Activated CD4-positive, alpha-beta T cell treated with anti-CD3 and anti-CD28 coated beads for 24 hours (primary cell): ENCODE measurements at regions not wholly inside any gene's neighbourhood (a gene's known extent, or its start where the extent isn't known, plus 50 kb on each side); places are given as distances from the start of the nearest gene placed in this dataset.

Experiments
- DNase-seq, 2 donors: peaks; one replicate each; pipeline ENCODE4 v3.0.0-alpha.2; 2020; ENCODE audit warnings: low read depth in 2 of 2

- no peak for DNase-seq
Measured at GRCh38 chr3:110099711-110100110, 762.4 kb upstream of the DPPA4 start.

- no peak for DNase-seq
Measured at GRCh38 chr3:110101361-110101760, 764.0 kb upstream of the DPPA4 start.

- no peak for DNase-seq
Measured at GRCh38 chr3:110106805-110107204, 769.5 kb upstream of the DPPA4 start.

- DNase-seq = no peak
Measured at GRCh38 chr3:110123946-110124345, 786.6 kb upstream of the DPPA4 start.

- DNase-seq = no peak
Measured at GRCh38 chr3:110126065-110126464, 788.7 kb upstream of the DPPA4 start.

- no peak for DNase-seq
Measured at GRCh38 chr3:110133971-110134370, 796.6 kb upstream of the DPPA4 start.

- no peak for DNase-seq
Measured at GRCh38 chr3:110139048-110139447, 801.7 kb upstream of the DPPA4 start.

GRCh38 chr3:110139821-110140220, 802.5 kb upstream of the DPPA4 start:
- DNase-seq = no peak

GRCh38 chr3:110149763-110150162, 812.4 kb upstream of the DPPA4 start:
- no peak for DNase-seq

GRCh38 chr3:110157221-110157620, 819.9 kb upstream of the DPPA4 start:
- no peak for DNase-seq

- no peak for DNase-seq
Measured at GRCh38 chr3:110164632-110165369, 827.5 kb upstream of the DPPA4 start.

- DNase-seq = no peak
Measured at GRCh38 chr3:110165370-110165743, 828.0 kb upstream of the DPPA4 start.

GRCh38 chr3:110165753-110166152, 828.4 kb upstream of the DPPA4 start:
- DNase-seq = no peak

- DNase-seq = no peak
Measured at GRCh38 chr3:110166791-110167190, 829.4 kb upstream of the DPPA4 start.

- DNase-seq = no peak
Measured at GRCh38 chr3:110174908-110175307, 837.6 kb upstream of the DPPA4 start.

GRCh38 chr3:110178965-110179364, 841.6 kb upstream of the DPPA4 start:
- no peak for DNase-seq

- DNase-seq = no peak
Measured at GRCh38 chr3:110180733-110181132, 843.4 kb upstream of the DPPA4 start.

- DNase-seq = no peak
Measured at GRCh38 chr3:110181226-110181625, 843.9 kb upstream of the DPPA4 start.

GRCh38 chr3:110184536-110184935, 847.2 kb upstream of the DPPA4 start:
- DNase-seq = no peak

GRCh38 chr3:110193074-110193473, 855.7 kb upstream of the DPPA4 start:
- no peak for DNase-seq

GRCh38 chr3:110198717-110199587, 861.6 kb upstream of the DPPA4 start:
- no peak for DNase-seq

- no peak for DNase-seq
Measured at GRCh38 chr3:110199588-110199943, 862.2 kb upstream of the DPPA4 start.

- no peak for DNase-seq
Measured at GRCh38 chr3:110210086-110210660, 861.4 kb upstream of the NECTIN3 start.
